ENCODE measurements at regions not wholly inside any gene's neighbourhood (a gene's known extent, or its start where the extent isn't known, plus 50 kb on each side); places are given as distances from the start of the nearest gene placed in this dataset.

DNA sequence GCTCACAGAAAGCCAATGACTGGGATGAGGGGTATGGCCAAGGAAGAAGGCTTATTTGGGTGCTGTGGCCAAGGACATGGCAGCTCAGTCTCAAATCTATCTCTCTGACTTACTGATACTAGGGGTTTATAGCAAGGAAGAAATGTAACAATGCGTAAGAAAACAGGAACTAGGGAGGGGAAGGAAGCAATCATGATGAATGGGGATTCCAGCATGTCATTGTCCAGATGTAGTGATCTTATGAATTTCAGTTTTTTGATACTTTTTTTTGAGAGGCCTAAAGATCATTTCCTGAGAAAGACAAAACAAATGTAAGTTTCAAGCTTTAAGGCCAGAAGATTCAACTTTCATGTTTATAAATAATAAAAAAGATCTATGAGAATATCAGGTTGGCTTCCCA is 298.6 kb upstream of the FAM98A start:
- no peaks in the 10 kb centered on the region for H3K4me1 ChIP-seq (ENCODE audit: insufficient read depth, low read length, poor library complexity, severe bottlenecking)
- no peak for TF ChIP-seq EZH2phosphoT487 (IDR thresholded peaks at IDR 0.05; ENCODE audit: borderline replicate concordance, low read depth, low read length)
- TF ChIP-seq, protein P1, sequence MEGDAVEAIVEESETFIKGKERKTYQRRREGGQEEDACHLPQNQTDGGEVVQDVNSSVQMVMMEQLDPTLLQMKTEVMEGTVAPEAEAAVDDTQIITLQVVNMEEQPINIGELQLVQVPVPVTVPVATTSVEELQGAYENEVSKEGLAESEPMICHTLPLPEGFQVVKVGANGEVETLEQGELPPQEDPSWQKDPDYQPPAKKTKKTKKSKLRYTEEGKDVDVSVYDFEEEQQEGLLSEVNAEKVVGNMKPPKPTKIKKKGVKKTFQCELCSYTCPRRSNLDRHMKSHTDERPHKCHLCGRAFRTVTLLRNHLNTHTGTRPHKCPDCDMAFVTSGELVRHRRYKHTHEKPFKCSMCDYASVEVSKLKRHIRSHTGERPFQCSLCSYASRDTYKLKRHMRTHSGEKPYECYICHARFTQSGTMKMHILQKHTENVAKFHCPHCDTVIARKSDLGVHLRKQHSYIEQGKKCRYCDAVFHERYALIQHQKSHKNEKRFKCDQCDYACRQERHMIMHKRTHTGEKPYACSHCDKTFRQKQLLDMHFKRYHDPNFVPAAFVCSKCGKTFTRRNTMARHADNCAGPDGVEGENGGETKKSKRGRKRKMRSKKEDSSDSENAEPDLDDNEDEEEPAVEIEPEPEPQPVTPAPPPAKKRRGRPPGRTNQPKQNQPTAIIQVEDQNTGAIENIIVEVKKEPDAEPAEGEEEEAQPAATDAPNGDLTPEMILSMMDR (conservative IDR thresholded peaks at IDR 0.05; ENCODE audit: low read length), result no peak
- H3K4me3 ChIP-seq (ENCODE audit: low read depth, low read length, poor library complexity, severe bottlenecking), result no peak overlapping the region
- CTCF ChIA-PET (ENCODE audit: unreplicated experiment), result no interaction called here
- DNase-seq (ENCODE audit: low spot score), result no peak
- H3K9me3 ChIP-seq (ENCODE audit: low read length), result no peaks in the 10 kb centered on the region
- BruUV-seq (replicated peaks), result no TSS peak
- no peaks in the 10 kb centered on the region for H3K36me3 ChIP-seq (ENCODE audit: insufficient read depth, low read length)
- no peaks in the 10 kb centered on the region for H3K9me2 ChIP-seq (ENCODE audit: insufficient read depth, low read length)
- no peaks in the 10 kb centered on the region for H3K79me2 ChIP-seq (ENCODE audit: insufficient read depth, low read depth, low read length)
- H3K4me2 ChIP-seq (ENCODE audit: low read length), result no peak overlapping the region
- intact Hi-C loops (cut with micrococcal nuclease; ENCODE audit: unreplicated experiment), result no loop called here
- no peaks in the 10 kb centered on the region for H4K20me1 ChIP-seq (ENCODE audit: insufficient read depth, low read length)
- POLR2A ChIA-PET, result no interaction called here
- no peak overlapping the region for H2AFZ ChIP-seq (ENCODE audit: low read length)
- H3K27ac ChIP-seq (ENCODE audit: low read depth, low read length, poor library complexity, severe bottlenecking), result no peak overlapping the region

DNA sequence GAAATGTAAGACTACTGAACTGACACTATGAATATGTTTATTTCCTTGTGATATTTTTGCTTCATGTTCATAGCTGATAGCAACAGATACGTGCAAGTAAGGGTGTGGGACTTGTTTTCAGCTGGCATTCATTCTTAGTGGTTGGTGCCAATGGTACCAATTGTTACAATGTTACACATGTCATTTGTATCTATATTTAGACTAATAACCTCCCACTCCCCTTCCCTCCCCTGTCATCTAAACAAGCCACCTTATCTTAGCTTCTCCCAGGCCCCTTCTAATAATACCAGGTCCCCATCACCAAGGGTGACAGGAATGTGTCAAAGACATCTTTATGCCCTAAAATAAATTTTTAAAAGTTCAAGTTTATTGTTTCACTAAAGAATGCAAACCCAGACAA is 294.7 kb upstream of the FAM98A start:
- Histone ChIP-seq H3K36me3 (ENCODE audit: insufficient read depth, low read length) (no peaks in the 10 kb centered on the region), H3K79me2 (ENCODE audit: insufficient read depth, low read depth, low read length) (no peaks in the 10 kb centered on the region), H3K4me3 (ENCODE audit: low read depth, low read length, poor library complexity, severe bottlenecking) (no peak overlapping the region), H3K9me3 (ENCODE audit: low read length) (no peaks in the 10 kb centered on the region), H2AFZ (ENCODE audit: low read length) (no peak overlapping the region), H3K4me2 (ENCODE audit: low read length) (no peak overlapping the region), H3K4me1 (ENCODE audit: insufficient read depth, low read length, poor library complexity, severe bottlenecking) (no peaks in the 10 kb centered on the region), H3K9me2 (ENCODE audit: insufficient read depth, low read length) (no peaks in the 10 kb centered on the region), H3K27ac (ENCODE audit: low read depth, low read length, poor library complexity, severe bottlenecking) (no peak overlapping the region), H4K20me1 (ENCODE audit: insufficient read depth, low read length) (no peaks in the 10 kb centered on the region)
- DNase-seq (ENCODE audit: low spot score), result no peak
- intact Hi-C loops (cut with micrococcal nuclease; ENCODE audit: unreplicated experiment), result no loop called here
- ChIA-PET POLR2A (interaction anchor here (0.6 kb wide), 1 partner anchor 27 kb away, joined by 3 read pairs; no protein-coding TSS in a partner anchor), CTCF (ENCODE audit: unreplicated experiment) (no interaction called here)
- TF ChIP-seq, protein P1 (conservative IDR thresholded peaks at IDR 0.05; ENCODE audit: low read length), result no peak
- TF ChIP-seq EZH2phosphoT487 (IDR thresholded peaks at IDR 0.05; ENCODE audit: borderline replicate concordance, low read depth, low read length), result no peak
- no TSS peak for BruUV-seq (replicated peaks)

DNA sequence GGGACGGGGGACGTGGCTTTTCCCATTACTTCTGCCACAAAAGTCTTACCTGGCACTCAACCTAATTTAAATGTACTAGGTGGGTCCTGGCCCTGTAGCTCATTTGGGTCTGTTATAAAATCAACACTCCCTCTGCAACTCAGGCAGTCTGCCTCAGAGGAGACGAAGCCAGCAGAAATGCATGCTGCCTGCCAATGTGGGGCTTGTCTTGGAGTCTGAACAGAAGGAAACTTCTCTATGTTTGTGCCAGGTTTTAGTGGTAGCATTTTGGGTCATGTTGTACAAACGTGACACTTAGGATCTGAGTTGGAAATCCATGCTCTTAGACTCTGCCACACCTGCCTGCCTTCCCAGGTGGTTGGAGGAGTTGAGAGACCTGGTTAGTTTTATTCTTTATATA is 292.5 kb upstream of the FAM98A start:
- CTCF ChIA-PET (ENCODE audit: unreplicated experiment), result no interaction called here
- BruUV-seq (replicated peaks), result no TSS peak

More for the DNA sequence above, 292.5 kb upstream of the FAM98A start:
- H3K27ac ChIP-seq (ENCODE audit: low read depth, low read length, poor library complexity, severe bottlenecking), result no peak overlapping the region
- POLR2A ChIA-PET, result no interaction called here
- H4K20me1 ChIP-seq (ENCODE audit: insufficient read depth, low read length), result no peaks in the 10 kb centered on the region
- intact Hi-C loops (cut with micrococcal nuclease; ENCODE audit: unreplicated experiment), result no loop called here
- H3K36me3 ChIP-seq (ENCODE audit: insufficient read depth, low read length), result no peaks in the 10 kb centered on the region
- no peaks in the 10 kb centered on the region for H3K9me3 ChIP-seq (ENCODE audit: low read length)
- no peak overlapping the region for H3K4me3 ChIP-seq (ENCODE audit: low read depth, low read length, poor library complexity, severe bottlenecking)
- no peak for DNase-seq (ENCODE audit: low spot score)
- no peaks in the 10 kb centered on the region for H3K9me2 ChIP-seq (ENCODE audit: insufficient read depth, low read length)
- no peaks in the 10 kb centered on the region for H3K79me2 ChIP-seq (ENCODE audit: insufficient read depth, low read depth, low read length)
- no peak overlapping the region for H2AFZ ChIP-seq (ENCODE audit: low read length)
- H3K4me2 ChIP-seq (ENCODE audit: low read length), result no peak overlapping the region
- no peaks in the 10 kb centered on the region for H3K4me1 ChIP-seq (ENCODE audit: insufficient read depth, low read length, poor library complexity, severe bottlenecking)
- TF ChIP-seq, protein P1 (conservative IDR thresholded peaks at IDR 0.05; ENCODE audit: low read length), result no peak
- TF ChIP-seq EZH2phosphoT487 (IDR thresholded peaks at IDR 0.05; ENCODE audit: borderline replicate concordance, low read depth, low read length), result no peak

Measured in OCI-LY7 (cell line).